ENCODE measurements at regions not wholly inside any gene's neighbourhood (a gene's known extent, or its start where the extent isn't known, plus 50 kb on each side); places are given as distances from the start of the nearest gene placed in this dataset.

DNA sequence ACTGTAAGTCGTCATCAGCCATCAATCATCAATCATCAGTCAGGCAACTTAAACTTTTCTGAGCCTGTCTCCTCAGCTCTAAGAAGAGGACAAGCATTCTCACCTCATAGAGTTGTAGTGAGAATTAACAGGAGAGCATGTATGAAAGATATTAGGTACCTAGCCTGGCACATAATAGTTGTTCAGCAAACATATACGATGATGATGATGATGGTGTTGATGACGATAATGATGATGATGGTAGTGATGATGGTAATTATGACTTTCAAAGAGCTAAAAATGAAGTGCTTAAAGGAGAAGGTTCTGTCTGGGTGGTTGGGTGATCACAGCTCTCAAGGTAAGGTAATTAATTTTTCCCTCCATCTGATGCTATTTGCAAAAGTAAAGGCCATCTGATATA, 55.1 kb upstream of the ADRB1 start:
- H3K4me3 ChIP-seq (ENCODE audit: low read depth, low read length): no peak overlapping the region
- TF ChIP-seq, protein P1, sequence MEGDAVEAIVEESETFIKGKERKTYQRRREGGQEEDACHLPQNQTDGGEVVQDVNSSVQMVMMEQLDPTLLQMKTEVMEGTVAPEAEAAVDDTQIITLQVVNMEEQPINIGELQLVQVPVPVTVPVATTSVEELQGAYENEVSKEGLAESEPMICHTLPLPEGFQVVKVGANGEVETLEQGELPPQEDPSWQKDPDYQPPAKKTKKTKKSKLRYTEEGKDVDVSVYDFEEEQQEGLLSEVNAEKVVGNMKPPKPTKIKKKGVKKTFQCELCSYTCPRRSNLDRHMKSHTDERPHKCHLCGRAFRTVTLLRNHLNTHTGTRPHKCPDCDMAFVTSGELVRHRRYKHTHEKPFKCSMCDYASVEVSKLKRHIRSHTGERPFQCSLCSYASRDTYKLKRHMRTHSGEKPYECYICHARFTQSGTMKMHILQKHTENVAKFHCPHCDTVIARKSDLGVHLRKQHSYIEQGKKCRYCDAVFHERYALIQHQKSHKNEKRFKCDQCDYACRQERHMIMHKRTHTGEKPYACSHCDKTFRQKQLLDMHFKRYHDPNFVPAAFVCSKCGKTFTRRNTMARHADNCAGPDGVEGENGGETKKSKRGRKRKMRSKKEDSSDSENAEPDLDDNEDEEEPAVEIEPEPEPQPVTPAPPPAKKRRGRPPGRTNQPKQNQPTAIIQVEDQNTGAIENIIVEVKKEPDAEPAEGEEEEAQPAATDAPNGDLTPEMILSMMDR (conservative IDR thresholded peaks at IDR 0.05; ENCODE audit: low read depth, low read length): no peak

DNA sequence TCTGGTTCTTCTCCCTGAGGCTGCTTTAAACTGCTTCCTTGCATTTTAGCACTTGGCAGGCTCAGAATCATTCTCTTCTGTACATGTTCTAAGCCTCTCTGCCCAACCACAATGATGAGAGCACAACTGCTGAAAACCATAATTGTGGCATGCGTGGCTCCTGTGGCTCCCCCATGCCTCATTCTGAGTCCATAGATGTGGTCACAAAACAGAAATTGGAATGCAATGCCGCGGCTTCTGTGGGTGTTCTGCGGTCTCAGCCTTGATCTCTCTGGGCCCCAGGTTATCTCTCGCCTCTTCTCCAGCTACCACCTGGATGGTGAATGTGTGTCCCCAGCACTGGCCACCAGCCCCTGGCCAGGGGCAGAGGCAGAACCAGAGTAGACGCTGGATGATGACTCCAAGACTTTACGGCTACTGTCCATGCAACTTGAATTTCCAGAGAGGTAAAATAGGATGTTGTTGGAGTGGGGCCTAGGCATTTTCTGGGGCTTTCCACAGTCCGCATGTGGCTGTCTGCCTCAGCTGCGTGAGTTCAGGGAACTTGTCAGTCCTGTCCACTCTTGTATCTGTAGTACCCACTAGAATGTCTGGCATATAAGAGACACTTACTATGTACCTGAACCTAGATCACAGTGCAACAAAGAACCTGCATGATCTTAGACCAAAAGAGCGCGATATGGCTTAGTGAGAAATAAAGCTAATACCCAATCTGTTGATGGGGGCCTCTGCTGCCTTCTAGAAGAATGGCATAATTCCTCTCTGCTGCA, 52.4 kb upstream of the ADRB1 start:
- no peak overlapping the region for H3K4me3 ChIP-seq (ENCODE audit: low read depth, low read length)
- DNase-seq (ENCODE audit: low read depth): no peak
- TF ChIP-seq, protein P1 (conservative IDR thresholded peaks at IDR 0.05; ENCODE audit: low read depth, low read length): no peak

More for the DNA sequence above, 55.1 kb upstream of the ADRB1 start:
- DNase-seq (ENCODE audit: low read depth): no peak

DNA sequence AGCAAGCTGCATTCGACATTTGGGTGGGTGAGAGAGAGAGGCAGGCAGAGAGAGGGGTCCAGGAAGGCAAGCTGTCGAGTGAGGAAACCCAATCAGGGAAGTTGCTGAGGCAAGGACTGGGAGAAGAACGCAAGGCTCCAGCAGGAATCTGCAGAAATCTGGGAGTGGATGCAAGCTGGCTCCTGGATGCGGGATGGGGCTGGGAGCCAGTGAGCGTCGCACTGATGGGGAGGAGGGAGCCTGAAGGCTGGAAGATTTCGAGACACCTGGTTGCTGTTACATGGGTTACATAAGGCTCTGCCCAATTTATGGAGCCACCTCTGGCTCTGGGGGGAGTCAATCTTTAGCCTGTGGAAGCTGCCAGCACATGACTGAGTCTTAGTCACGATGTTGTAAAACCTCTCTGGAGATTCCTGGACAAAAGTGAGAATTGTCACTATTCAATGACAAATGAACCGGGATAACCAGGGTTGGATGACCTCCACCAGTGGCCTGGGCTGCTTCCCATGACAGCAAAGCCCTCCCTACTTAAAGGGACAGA, 51.1 kb upstream of the ADRB1 start:
- TF ChIP-seq, protein P1 (conservative IDR thresholded peaks at IDR 0.05; ENCODE audit: low read depth, low read length): no peak
- DNase-seq (ENCODE audit: low read depth): no peak

DNA sequence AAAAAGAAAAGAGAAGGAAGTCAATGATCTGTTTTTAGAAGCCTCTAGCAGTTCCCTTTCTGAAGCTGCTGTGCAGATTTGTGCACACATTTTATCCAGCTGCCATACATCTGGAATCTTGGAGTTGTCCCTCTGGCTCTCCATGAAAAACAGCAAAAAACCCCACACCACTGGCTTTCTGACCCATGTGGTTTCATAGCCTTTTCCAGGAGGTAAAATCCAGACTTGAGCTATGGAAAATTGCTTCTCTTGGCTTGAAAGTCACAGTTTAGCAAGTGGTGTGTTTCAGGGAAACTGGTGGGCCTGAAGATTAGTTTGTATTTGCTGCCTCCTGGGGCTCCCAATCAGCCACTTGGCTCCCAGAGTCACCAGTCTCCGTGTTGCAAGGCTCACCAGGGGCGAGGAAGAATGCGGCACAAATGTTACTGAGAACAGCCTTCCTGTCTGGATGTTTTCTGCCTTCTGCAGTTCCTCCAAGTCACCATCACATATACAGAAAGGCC, 50.1 kb upstream of the ADRB1 start:
- TF ChIP-seq, protein P1 (conservative IDR thresholded peaks at IDR 0.05; ENCODE audit: low read depth, low read length): no peak
- no peak for DNase-seq (ENCODE audit: low read depth)
- no peak overlapping the region for H3K4me3 ChIP-seq (ENCODE audit: low read depth, low read length)

More for the DNA sequence above, 51.1 kb upstream of the ADRB1 start:
- H3K4me3 ChIP-seq (ENCODE audit: low read depth, low read length): no peak overlapping the region

Data from epithelial cell of proximal tubule (primary cell).